ENCODE measurements at regions not wholly inside any gene's neighbourhood (a gene's known extent, or its start where the extent isn't known, plus 50 kb on each side); places are given as distances from the start of the nearest gene placed in this dataset.

GRCh38 chr5:74056789-74057164 lies 430.8 kb downstream of the ARHGEF28 start:
- H3K4me1 Mint-ChIP-seq = no peaks in the 10 kb centered on the region
- H3K27me3 Mint-ChIP-seq = peaks cover 6 to 12% (median 8%) of the 10 kb centered on the region in 5 donors
- no peak for ATAC-seq
- H3K4me3 Mint-ChIP-seq = no peak overlapping the region
- no peaks in the 10 kb centered on the region for H3K9me3 Mint-ChIP-seq
- POLR2A ChIA-PET = no interaction called here
- H3K27ac Mint-ChIP-seq = no peak overlapping the region
- DNase-seq = no peak
- no peaks in the 10 kb centered on the region for H3K36me3 Mint-ChIP-seq

- peaks cover 6 to 14% (median 9%) of the 10 kb centered on the region in 5 donors for H3K27me3 Mint-ChIP-seq
- no peaks in the 10 kb centered on the region for H3K4me1 Mint-ChIP-seq
- H3K27ac Mint-ChIP-seq = no peak overlapping the region
- no peak overlapping the region for H3K4me3 Mint-ChIP-seq
- H3K9me3 Mint-ChIP-seq = no peaks in the 10 kb centered on the region
- DNase-seq = no peak
- POLR2A ChIA-PET = no interaction called here
- no peaks in the 10 kb centered on the region for H3K36me3 Mint-ChIP-seq
- no peak for ATAC-seq
Measured at GRCh38 chr5:74056107-74056788, 430.3 kb downstream of the ARHGEF28 start.

- no peaks in the 10 kb centered on the region for H3K4me1 Mint-ChIP-seq
- no peaks in the 10 kb centered on the region for H3K9me3 Mint-ChIP-seq
- no peak overlapping the region for H3K27ac Mint-ChIP-seq
- H3K36me3 Mint-ChIP-seq = no peaks in the 10 kb centered on the region
- POLR2A ChIA-PET = no interaction called here
- ATAC-seq (no peak), DNase-seq (no peak)
- H3K27me3 Mint-ChIP-seq = peaks cover 7 to 20% (median 12%) of the 10 kb centered on the region in 5 donors
- H3K4me3 Mint-ChIP-seq = no peak overlapping the region
Measured at GRCh38 chr5:74055486-74056106, 429.6 kb downstream of the ARHGEF28 start.

- DNase-seq (no peak), ATAC-seq (no peak)
- Mint-ChIP-seq H3K27ac (no peak overlapping the region), H3K9me3 (no peaks in the 10 kb centered on the region), H3K4me3 (no peak overlapping the region), H3K4me1 (no peaks in the 10 kb centered on the region), H3K27me3 (peaks cover 7 to 20% (median 12%) of the 10 kb centered on the region in 5 donors), H3K36me3 (no peaks in the 10 kb centered on the region)
- POLR2A ChIA-PET = no interaction called here
Measured at GRCh38 chr5:74054641-74055421, 428.8 kb downstream of the ARHGEF28 start.

- Mint-ChIP-seq H3K27me3 (peaks cover 7 to 20% (median 12%) of the 10 kb centered on the region in 5 donors), H3K4me1 (no peaks in the 10 kb centered on the region), H3K4me3 (no peak overlapping the region), H3K9me3 (no peaks in the 10 kb centered on the region), H3K36me3 (no peaks in the 10 kb centered on the region), H3K27ac (no peak overlapping the region)
- POLR2A ChIA-PET = no interaction called here
- no peak for DNase-seq
- ATAC-seq = no peak
Measured at GRCh38 chr5:74054139-74054538, 428.1 kb downstream of the ARHGEF28 start.

- Mint-ChIP-seq H3K27ac (no peak overlapping the region), H3K36me3 (no peaks in the 10 kb centered on the region), H3K4me3 (no peak overlapping the region), H3K9me3 (no peaks in the 10 kb centered on the region), H3K27me3 (peaks cover 8 to 20% (median 12%) of the 10 kb centered on the region in 5 donors), H3K4me1 (no peaks in the 10 kb centered on the region)
- POLR2A ChIA-PET = no interaction called here
- ATAC-seq (no peak), DNase-seq (no peak)
Measured at GRCh38 chr5:74052441-74053221, 426.6 kb downstream of the ARHGEF28 start.

GRCh38 chr5:74051076-74051475 lies 425.1 kb downstream of the ARHGEF28 start:
- H3K36me3 Mint-ChIP-seq = no peaks in the 10 kb centered on the region
- no peak for DNase-seq
- no peak for ATAC-seq
- POLR2A ChIA-PET = no interaction called here
- no peaks in the 10 kb centered on the region for H3K9me3 Mint-ChIP-seq
- peaks cover 8 to 20% (median 11%) of the 10 kb centered on the region in 5 donors for H3K27me3 Mint-ChIP-seq
- H3K27ac Mint-ChIP-seq = no peak overlapping the region
- H3K4me3 Mint-ChIP-seq = no peak overlapping the region
- H3K4me1 Mint-ChIP-seq = no peaks in the 10 kb centered on the region

GRCh38 chr5:74044936-74045335 lies 418.9 kb downstream of the ARHGEF28 start:
- Mint-ChIP-seq H3K4me1 (no peaks in the 10 kb centered on the region), H3K27ac (no peak overlapping the region), H3K4me3 (no peak overlapping the region), H3K36me3 (no peaks in the 10 kb centered on the region), H3K9me3 (no peaks in the 10 kb centered on the region), H3K27me3 (peaks cover 0 to 9% (median 4%) of the 10 kb centered on the region in 5 donors)
- POLR2A ChIA-PET = no interaction called here
- no peak for DNase-seq
- no peak for ATAC-seq

GRCh38 chr5:74042959-74043358 lies 417.0 kb downstream of the ARHGEF28 start:
- Mint-ChIP-seq H3K4me1 (no peaks in the 10 kb centered on the region), H3K27ac (no peak overlapping the region), H3K27me3 (peaks cover 0 to 7% (median 4%) of the 10 kb centered on the region in 5 donors), H3K9me3 (no peaks in the 10 kb centered on the region), H3K36me3 (no peaks in the 10 kb centered on the region), H3K4me3 (no peak overlapping the region)
- POLR2A ChIA-PET = no interaction called here
- DNase-seq = no peak
- no peak for ATAC-seq

- Mint-ChIP-seq H3K27ac (no peak overlapping the region), H3K4me3 (no peak overlapping the region), H3K4me1 (no peaks in the 10 kb centered on the region), H3K36me3 (no peaks in the 10 kb centered on the region), H3K9me3 (no peaks in the 10 kb centered on the region), H3K27me3 (peaks cover 0 to 7% (median 4%) of the 10 kb centered on the region in 5 donors)
- POLR2A ChIA-PET = no interaction called here
- no peak for DNase-seq
- no peak for ATAC-seq
Measured at GRCh38 chr5:74042559-74042958, 416.6 kb downstream of the ARHGEF28 start.

GRCh38 chr5:74041913-74042312 lies 415.9 kb downstream of the ARHGEF28 start:
- Mint-ChIP-seq H3K9me3 (no peaks in the 10 kb centered on the region), H3K27ac (no peak overlapping the region), H3K4me1 (no peaks in the 10 kb centered on the region), H3K36me3 (no peaks in the 10 kb centered on the region), H3K4me3 (no peak overlapping the region), H3K27me3 (peaks cover 0 to 7% (median 4%) of the 10 kb centered on the region in 5 donors)
- ATAC-seq (no peak), DNase-seq (no peak)
- POLR2A ChIA-PET = no interaction called here

- no peaks in the 10 kb centered on the region for H3K4me1 Mint-ChIP-seq
- DNase-seq = no peak
- POLR2A ChIA-PET = no interaction called here
- no peak overlapping the region for H3K27ac Mint-ChIP-seq
- H3K9me3 Mint-ChIP-seq = no peaks in the 10 kb centered on the region
- ATAC-seq = no peak
- H3K27me3 Mint-ChIP-seq = peaks cover 0 to 7% (median 4%) of the 10 kb centered on the region in 5 donors
- H3K36me3 Mint-ChIP-seq = no peaks in the 10 kb centered on the region
- no peak overlapping the region for H3K4me3 Mint-ChIP-seq
Measured at GRCh38 chr5:74040811-74041491, 415.0 kb downstream of the ARHGEF28 start.

Data from naive thymus-derived CD8-positive, alpha-beta T cell (primary cell).